OCI-LY3 (cell line): ENCODE measurements at regions not wholly inside any gene's neighbourhood (a gene's known extent, or its start where the extent isn't known, plus 50 kb on each side); places are given as distances from the start of the nearest gene placed in this dataset.

ENCODE experiments used
- H2AFZ ChIP-seq: fragments of 200-600, 300-600 bp; shearing (Covaris generic); 2 replicates; pipeline ENCODE4 v1.6.0; 2014; ENCODE audit warnings: antibody characterized with exemption, low read depth, low read length
- H3K27ac ChIP-seq: fragments of 200-600, 300-600 bp; sonication (generic); 2 replicates; pipeline ENCODE4 v1.5.1; 2014; ENCODE audit warnings: mild to moderate bottlenecking, low read length, moderate library complexity, mixed read lengths
- H3K27me3 ChIP-seq: fragments of 200-600, 300-600 bp; sonication (generic); 2 replicates; pipeline ENCODE4 v1.6.1; 2014; ENCODE audit warnings: low read depth, low read length, mixed read lengths
- H3K36me3 ChIP-seq: fragments of 200-600, 300-600 bp; sonication (generic); replicated peaks from 2 replicates; pipeline ENCODE3; 2014; ENCODE audit warnings: low read depth, low read length, mixed read lengths
- H3K4me1 ChIP-seq: fragments of 300-600, 200-600 bp; sonication (generic); 2 replicates; pipeline ENCODE4 v1.6.1; 2014; ENCODE audit warnings: low read length, mixed read lengths
- H3K4me2 ChIP-seq: fragments of 200-600, 300-600 bp; sonication (generic); 2 replicates; pipeline ENCODE4 v1.6.1; 2014; ENCODE audit warnings: low read length, mixed read lengths
- H3K4me3 ChIP-seq: fragments of 300-600, 200-600 bp; sonication (generic); 2 replicates; pipeline ENCODE4 v1.5.1; 2014; ENCODE audit warnings: antibody characterized with exemption, mild to moderate bottlenecking, low read length, moderate library complexity
- H3K79me2 ChIP-seq: fragments of 300-600, 200-600 bp; shearing (Covaris generic); 2 replicates; pipeline ENCODE4 v1.6.1; 2014; ENCODE audit warnings: mild to moderate bottlenecking, low read length, mixed read lengths
- H3K9ac ChIP-seq: fragments of 300-600, 200-600 bp; shearing (Covaris generic); 2 replicates; pipeline ENCODE4 v1.6.0; 2014; ENCODE audit warnings: mild to moderate bottlenecking, low read length, moderate library complexity
- H3K9me3 ChIP-seq: fragments of 200-600, 300-600 bp; shearing (Covaris generic); 2 replicates; pipeline ENCODE4 v1.6.1; 2014; ENCODE audit warnings: low read length, mixed read lengths; ENCODE audit not compliant: insufficient read depth
- H4K20me1 ChIP-seq: fragments of 200-600, 300-600 bp; sonication (generic); 2 replicates; pipeline ENCODE4 v1.6.1; 2016; ENCODE audit warnings: low read length, mixed read lengths; ENCODE audit not compliant: insufficient read depth
- EZH2phosphoT487 ChIP-seq: fragments of 200-600 bp; shearing (Covaris generic); IDR thresholded peaks from 2 replicates; pipeline ENCODE4 v1.6.1; 2018; ENCODE audit warnings: antibody characterized with exemption, mixed run types, low read depth
- TF ChIP-seq, protein P1 (sequence below): fragments of 200-600, 300-600 bp; sonication (generic); IDR thresholded peaks from 2 replicates; pipeline ENCODE4 v1.5.1; 2014; ENCODE audit warnings: antibody characterized with exemption, low read length, low read depth

DNA sequence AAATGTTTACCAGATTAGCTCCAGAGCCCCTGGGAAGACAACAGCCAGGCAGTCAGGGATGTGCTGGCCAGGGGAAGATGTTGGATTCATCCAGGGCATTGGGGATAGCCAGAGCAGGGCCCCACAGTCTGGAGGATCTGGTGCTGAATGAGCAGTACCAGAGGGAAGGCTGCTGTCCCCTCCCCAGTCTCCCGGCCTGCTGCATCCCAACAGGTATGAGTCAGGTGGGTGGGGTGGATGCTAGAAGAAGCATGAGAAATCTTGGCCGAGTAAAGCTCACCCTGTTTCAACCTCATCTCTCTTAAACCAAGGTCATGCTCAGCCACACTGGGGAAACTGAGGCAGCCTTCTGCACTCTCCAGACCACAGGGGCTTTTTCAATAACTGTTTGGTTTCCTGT lies 71.9 kb upstream of the SEC14L1 start:
- Histone ChIP-seq H3K79me2 (no peaks in the 10 kb centered on the region), H3K9me3 (no peaks in the 10 kb centered on the region), H2AFZ (no peak overlapping the region), H3K4me1 (no peaks in the 10 kb centered on the region; the same call in 1 of the 2 replicates), H3K9ac (no peak overlapping the region), H3K4me3 (no peak overlapping the region), H3K27ac (no peak overlapping the region), H3K4me2 (no peak overlapping the region), H3K27me3 (peaks cover 27% of the 10 kb centered on the region), H4K20me1 (no peaks in the 10 kb centered on the region), H3K36me3 (no peaks in the 10 kb centered on the region)
- TF ChIP-seq EZH2phosphoT487 = no peak

DNA sequence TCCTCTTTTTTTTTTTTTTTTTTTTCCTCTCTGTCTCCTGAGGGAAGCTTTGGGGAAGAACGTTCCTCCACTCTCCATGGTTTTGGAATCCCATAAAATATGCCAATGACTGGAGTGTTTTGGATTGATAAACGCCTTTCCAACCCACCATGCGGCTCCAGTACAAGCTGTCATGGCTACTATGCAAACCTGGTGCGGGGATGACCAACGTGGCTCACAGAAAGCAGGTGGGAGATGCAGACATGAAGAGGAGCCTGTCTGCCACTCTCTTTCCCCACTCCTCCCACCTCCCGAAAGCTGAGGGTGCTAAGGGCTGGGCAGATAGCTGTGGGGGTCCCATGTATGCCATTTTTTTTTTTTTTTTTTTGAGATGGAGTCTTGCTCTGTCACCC lies 69.9 kb upstream of the SEC14L1 start:
- no peak overlapping the region for H2AFZ ChIP-seq
- no peaks in the 10 kb centered on the region; the same call in 1 of the 2 replicates for H3K4me1 ChIP-seq
- H3K9ac ChIP-seq = no peak overlapping the region
- H3K9me3 ChIP-seq = no peaks in the 10 kb centered on the region
- H3K4me3 ChIP-seq = no peak overlapping the region
- no peaks in the 10 kb centered on the region for H3K36me3 ChIP-seq
- H4K20me1 ChIP-seq = no peaks in the 10 kb centered on the region
- TF ChIP-seq EZH2phosphoT487 = no peak
- TF ChIP-seq, protein P1, sequence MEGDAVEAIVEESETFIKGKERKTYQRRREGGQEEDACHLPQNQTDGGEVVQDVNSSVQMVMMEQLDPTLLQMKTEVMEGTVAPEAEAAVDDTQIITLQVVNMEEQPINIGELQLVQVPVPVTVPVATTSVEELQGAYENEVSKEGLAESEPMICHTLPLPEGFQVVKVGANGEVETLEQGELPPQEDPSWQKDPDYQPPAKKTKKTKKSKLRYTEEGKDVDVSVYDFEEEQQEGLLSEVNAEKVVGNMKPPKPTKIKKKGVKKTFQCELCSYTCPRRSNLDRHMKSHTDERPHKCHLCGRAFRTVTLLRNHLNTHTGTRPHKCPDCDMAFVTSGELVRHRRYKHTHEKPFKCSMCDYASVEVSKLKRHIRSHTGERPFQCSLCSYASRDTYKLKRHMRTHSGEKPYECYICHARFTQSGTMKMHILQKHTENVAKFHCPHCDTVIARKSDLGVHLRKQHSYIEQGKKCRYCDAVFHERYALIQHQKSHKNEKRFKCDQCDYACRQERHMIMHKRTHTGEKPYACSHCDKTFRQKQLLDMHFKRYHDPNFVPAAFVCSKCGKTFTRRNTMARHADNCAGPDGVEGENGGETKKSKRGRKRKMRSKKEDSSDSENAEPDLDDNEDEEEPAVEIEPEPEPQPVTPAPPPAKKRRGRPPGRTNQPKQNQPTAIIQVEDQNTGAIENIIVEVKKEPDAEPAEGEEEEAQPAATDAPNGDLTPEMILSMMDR = no peak
- no peaks in the 10 kb centered on the region for H3K79me2 ChIP-seq
- no peak overlapping the region for H3K4me2 ChIP-seq
- no peak overlapping the region for H3K27ac ChIP-seq
- H3K27me3 ChIP-seq = peaks cover 27% of the 10 kb centered on the region

DNA sequence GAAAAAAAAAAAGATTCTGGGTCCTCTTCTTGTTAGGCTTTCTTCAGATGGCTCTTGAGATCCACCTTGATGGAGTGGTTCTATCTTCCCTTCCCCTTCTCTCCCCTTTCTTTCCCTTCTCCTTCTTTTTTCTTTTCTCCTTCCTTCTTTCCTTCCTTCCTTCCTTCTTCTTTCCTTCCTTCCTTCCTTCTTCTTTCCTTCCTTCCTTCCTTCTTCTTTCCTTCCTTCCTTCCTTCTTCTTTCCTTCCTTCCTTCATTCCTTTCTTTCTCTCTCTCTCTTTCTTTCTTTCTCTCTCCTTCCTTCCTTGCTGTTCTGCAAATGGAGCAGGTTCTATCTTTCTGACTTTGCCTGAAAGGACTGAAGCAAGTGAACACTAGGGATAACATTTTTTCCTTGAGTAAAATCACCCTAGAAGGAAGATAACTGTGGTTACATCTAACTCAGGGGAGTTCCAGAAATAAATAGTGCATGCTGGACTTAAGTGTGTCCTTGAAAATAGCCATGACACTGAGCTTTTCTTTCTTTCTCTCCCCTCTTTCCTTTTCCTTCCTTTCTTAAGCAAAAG lies 68.8 kb upstream of the SEC14L1 start:
- H3K4me3 ChIP-seq = no peak overlapping the region
- no peak overlapping the region for H3K9ac ChIP-seq
- TF ChIP-seq, protein P1 = no peak
- TF ChIP-seq EZH2phosphoT487 = no peak
- no peak overlapping the region for H3K27ac ChIP-seq
- no peaks in the 10 kb centered on the region for H3K79me2 ChIP-seq
- H2AFZ ChIP-seq = no peak overlapping the region
- no peaks in the 10 kb centered on the region for H4K20me1 ChIP-seq
- H3K4me1 ChIP-seq = no peaks in the 10 kb centered on the region
- peaks cover 32% of the 10 kb centered on the region for H3K27me3 ChIP-seq
- no peaks in the 10 kb centered on the region for H3K36me3 ChIP-seq
- H3K4me2 ChIP-seq = no peak overlapping the region
- H3K9me3 ChIP-seq = no peaks in the 10 kb centered on the region

DNA sequence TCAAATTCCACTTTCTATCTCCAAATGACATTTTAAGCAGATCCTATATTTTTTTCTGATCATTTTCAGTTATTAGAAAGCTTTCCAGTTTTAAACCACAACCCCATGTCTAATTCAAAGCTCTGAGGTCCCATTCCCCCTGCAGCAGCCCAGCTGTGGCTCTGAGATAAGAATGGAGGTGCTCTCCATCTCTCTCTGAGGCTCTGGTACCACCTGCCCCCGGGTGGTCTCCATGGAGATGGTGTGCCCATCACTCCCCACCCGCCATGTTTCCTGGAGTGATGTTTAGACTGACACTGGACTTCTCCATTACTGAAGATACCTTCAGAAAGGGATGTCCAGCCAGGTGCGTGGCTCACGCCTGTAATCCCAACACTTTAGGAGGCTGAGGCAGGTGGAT lies 68.1 kb upstream of the SEC14L1 start:
- no peaks in the 10 kb centered on the region for H3K79me2 ChIP-seq
- no peaks in the 10 kb centered on the region for H3K9me3 ChIP-seq
- H3K4me2 ChIP-seq = no peak overlapping the region
- H3K36me3 ChIP-seq = no peaks in the 10 kb centered on the region
- no peak overlapping the region for H3K27ac ChIP-seq
- H3K27me3 ChIP-seq = peaks cover 34% of the 10 kb centered on the region
- no peaks in the 10 kb centered on the region for H3K4me1 ChIP-seq
- H3K4me3 ChIP-seq = no peak overlapping the region
- H3K9ac ChIP-seq = no peak overlapping the region
- no peak overlapping the region for H2AFZ ChIP-seq
- H4K20me1 ChIP-seq = no peaks in the 10 kb centered on the region
- TF ChIP-seq, protein P1 = no peak
- TF ChIP-seq EZH2phosphoT487 = no peak
